HK-2 (cell line): ENCODE measurements at regions not wholly inside any gene's neighbourhood (a gene's known extent, or its start where the extent isn't known, plus 50 kb on each side); places are given as distances from the start of the nearest gene placed in this dataset.

Experiments used
- DNase-seq: peaks from one replicate; pipeline ENCODE4 v3.0.0-alpha.2; 2018; ENCODE audit not compliant: unreplicated experiment

- DNase-seq, result no peak
Measured at GRCh38 chr16:9570521-9570920, 479.1 kb downstream of the HAPSTR1 start.

- no peak for DNase-seq
Measured at GRCh38 chr16:9578459-9578858, 487.0 kb downstream of the HAPSTR1 start.

DNA sequence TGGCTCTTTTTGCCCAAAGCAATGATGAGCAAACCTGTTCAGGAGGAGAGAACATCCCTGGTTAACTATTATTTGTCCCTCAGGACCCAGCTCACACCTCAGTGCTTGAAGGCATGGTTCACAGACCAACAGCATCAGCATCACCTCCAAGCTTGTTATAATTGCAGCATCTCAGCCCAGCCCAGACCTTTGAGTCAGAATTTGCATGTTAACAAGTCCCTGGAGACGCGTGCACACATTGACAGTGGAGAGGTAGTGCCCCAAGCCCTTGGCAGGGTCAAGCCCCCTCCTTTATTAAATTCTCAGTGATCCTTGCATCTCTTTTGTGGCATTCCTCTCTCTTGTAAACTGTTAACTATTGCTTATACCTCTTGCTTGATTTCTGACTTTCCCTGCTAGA is 488.6 kb downstream of the HAPSTR1 start:
- DNase-seq, result no peak

- DNase-seq, result no peak
Measured at GRCh38 chr16:9593440-9593839, 502.0 kb downstream of the HAPSTR1 start.

GRCh38 chr16:9594047-9594446 is 502.6 kb downstream of the HAPSTR1 start:
- DNase-seq, result no peak

DNA sequence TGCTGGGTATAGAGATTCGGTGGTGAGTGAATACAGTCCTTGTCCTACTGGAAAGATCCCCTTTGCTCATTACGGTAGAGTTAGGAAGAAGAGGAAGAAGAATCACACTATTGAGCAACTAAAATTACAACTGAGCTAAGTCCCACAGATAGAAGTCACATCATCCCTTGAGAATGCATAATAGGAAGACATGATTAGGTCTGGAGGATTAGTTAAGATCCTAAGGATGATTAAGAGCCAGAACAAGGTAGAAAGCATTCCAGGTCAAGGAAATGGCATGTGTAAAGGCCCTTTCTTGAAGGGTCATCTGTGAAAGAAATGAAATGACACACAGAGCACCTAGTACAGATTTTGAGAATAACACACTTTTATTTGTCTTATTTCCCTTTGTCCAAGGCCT is 503.5 kb downstream of the HAPSTR1 start:
- DNase-seq, result no peak

DNA sequence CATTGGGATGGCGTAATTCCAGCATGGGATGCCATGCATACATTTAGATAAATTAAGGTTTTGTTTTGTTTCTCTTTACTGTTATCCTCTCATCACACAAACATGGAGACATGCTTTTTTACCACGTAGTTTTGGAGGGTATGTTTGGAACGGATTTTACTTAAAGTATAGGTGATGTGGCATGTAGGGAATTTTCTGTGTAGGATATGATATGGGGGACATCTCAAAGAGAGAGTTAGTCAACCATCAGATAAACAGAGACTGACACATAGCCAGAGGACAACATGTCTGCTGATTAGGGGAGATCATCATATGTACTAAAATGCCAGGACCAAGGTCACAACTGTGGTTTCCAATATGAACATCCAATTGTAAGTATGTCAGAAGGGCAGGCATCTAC is 503.9 kb downstream of the HAPSTR1 start:
- DNase-seq, result no peak

DNA sequence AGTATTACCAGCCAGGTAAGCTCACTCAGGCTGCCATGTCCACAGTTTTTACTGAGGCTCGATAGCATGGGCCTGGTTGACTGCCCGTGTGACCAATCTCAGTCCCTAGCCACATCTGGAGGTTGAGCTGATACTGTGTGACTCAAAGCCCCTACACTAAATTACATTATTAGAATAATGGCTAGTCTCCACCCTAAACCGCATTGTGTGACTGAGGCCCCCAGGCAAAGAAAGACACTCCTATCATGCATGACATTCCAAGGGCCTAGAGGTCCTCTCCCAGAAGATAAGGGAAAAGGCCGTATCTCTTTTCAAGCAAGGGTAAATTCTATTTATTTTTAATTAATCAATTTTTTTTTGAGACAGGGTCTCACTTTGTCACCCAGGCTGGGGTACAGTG is 505.3 kb downstream of the HAPSTR1 start:
- DNase-seq, result no peak

DNA sequence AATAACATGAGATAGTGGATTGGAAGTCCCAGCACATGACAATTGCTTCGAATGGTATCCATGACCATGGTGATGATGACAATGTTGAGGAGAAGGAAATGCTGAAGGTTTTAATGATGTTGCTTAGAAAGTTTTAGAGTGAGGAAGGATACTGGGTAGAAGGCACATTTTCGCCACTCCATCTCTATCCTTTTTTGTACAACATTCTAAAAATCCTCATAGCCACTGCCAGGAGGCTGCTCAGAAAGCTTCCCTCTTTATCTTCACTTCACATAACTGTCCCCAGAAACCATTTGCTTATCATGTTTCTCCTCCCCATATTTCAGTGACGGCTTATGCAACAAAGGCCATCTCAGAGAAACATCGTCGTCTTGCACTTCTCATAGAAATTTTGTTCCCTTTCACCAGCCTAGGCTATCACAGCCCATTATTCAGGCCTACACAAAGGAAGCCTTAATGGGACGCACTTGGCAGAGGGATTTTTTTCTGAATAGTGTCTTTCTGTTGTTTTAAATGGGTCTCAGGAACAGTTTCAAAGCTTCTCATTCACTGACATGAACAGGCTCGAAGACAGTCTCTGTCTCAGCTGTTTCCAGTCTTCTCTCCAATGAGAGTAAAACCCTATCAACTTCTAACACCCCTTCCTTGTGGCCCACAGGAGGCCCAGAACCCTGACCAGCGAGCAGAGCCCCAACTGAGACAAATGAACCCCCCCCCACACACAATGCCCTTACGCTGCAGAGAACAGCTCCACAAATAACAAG is 506.7 kb downstream of the HAPSTR1 start:
- no peak for DNase-seq

DNA sequence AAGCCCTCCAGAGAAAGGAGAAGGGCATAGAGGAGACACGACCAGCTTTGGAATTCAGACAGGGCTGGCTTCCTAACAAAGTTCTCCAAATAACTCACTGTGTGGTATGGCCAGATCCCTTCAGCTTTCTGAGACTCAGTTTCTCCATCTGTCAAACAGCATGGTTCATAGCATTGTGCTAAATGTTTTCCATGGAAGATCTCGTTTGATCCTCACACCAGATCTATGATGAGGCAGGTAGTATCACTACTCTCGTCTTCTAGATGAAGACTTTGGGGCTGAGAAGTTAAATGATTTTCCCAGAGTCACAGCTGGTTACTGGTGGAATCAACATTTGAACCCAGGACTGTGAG is 507.3 kb downstream of the HAPSTR1 start:
- DNase-seq, result no peak

GRCh38 chr16:9599415-9600120 is 508.1 kb downstream of the HAPSTR1 start:
- no peak for DNase-seq

DNA sequence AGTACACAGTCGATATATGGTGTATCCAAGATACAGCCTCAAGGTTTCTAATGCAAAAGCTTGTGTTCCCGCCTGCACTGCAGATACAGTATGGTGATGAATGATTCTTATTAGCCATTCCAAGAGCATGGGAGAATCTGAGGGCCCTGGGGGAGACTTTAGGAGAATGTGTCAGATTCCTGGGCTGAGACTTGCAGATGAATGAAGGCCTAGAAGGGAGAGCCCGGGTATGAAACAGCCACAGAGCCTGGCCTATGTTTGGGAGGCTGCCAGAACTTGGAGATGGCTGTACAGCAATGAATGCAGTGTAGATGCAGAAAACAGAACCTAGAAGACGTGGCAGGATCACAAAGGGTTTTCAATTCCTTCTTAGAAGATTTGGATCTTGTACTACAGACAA is 510.7 kb downstream of the HAPSTR1 start:
- no peak for DNase-seq

- DNase-seq, result no peak
Measured at GRCh38 chr16:9603316-9603715, 511.9 kb downstream of the HAPSTR1 start.

- no peak for DNase-seq
Measured at GRCh38 chr16:9607515-9608230, 516.2 kb downstream of the HAPSTR1 start.

DNA sequence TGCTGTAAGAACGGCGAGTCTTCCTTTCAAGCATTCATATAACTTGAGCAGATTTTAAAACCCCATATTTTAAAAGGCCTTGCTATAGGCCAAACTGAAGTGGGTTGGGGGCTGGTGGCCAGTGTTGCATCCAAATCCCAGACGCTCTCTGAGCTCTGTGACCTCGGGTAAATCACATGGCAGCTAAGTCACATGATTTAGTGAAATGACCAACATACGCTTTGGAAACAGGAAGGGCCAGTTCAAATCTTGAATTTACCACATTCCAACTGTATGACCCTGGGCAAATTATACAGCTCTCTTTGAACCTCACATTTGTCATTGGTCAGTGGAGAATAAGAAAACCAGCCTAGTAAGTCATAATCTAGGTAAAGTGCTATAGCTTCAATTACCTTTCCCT is 519.3 kb downstream of the HAPSTR1 start:
- DNase-seq, result no peak

DNA sequence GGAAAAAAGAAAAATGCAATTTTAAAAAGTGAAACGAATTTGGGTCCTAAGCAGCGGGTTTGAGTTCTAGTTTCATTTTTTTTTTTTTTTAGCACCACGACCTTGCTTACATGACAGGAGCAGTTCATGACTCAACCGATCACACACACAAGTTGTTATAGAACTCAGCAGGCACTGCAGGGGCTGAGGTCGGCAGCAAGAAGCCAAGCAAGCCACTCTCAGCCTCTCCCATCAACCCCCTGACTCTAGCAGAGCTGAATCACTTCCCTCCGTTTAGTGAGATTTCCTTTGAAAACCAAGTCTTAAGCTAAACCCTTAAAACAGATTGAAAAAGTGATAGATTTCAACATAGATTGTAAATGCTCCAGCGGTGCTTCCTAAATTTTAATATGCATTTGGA is 520.8 kb downstream of the HAPSTR1 start:
- DNase-seq, result no peak

DNA sequence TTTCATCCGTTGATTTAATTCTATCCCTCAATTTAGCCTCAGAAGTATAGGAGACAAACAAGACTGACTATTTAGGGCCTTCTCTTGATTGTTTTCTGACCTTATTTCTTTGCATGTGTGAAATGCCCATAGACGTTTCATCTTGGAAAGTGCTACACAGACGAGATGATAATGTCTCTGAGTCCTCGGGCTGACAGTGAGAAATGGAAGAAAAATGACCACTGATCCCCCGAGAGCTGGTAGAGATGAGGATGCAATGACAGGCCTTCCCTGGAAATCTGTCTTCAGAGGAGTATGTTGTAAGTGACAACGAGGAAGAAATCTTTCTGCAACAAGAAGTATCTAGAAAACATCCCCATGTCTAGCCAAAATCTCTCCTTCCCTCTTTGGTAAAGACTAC is 522.9 kb downstream of the HAPSTR1 start:
- DNase-seq, result no peak

DNA sequence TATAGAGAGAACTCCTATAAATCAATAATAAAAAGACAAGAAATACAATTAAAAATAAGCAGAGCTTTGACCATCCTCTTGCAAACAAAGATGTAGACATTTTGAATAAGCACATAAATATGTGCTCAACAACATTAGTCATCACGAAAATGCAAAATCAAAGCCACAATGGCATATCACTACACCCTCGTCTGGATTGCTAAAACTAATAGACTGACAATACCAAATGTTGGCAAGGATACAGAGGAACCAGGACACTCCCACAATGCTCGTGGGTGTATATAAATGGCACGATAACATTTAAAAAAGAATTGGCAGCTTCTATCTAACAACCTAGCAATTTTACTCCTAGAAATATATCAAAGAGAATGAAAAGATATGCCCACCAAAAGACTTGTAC is 530.8 kb downstream of the HAPSTR1 start:
- DNase-seq, result no peak

- DNase-seq, result no peak
Measured at GRCh38 chr16:9625122-9625521, 533.7 kb downstream of the HAPSTR1 start.

GRCh38 chr16:9627427-9627826 is 536.0 kb downstream of the HAPSTR1 start:
- DNase-seq, result no peak

DNA sequence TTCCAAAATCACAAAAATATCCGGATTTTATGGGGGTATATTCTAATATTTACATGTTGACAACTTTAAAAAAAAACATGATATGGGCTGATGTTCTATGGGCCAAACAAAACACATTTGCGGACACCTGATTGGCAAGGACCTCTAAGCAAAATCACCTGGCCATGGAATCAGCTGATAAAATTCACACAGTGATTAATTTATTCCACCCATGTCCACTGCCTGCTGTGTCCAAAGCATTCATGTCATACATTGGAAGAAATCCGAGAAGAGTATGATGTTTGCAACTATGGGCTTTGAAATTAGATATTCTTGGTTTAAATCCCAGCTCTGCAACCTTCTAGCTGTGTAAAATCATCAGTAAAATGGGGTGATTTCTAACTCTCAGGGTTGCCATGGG is 538.7 kb downstream of the HAPSTR1 start:
- DNase-seq, result no peak

- no peak for DNase-seq
Measured at GRCh38 chr16:9630985-9631384, 539.5 kb downstream of the HAPSTR1 start.

GRCh38 chr16:9633844-9634243 is 542.4 kb downstream of the HAPSTR1 start:
- DNase-seq, result no peak
